A549 (cell line): ENCODE measurements at regions not wholly inside any gene's neighbourhood (a gene's known extent, or its start where the extent isn't known, plus 50 kb on each side); places are given as distances from the start of the nearest gene placed in this dataset.

Experiments
- ATAC-seq, 2 experiments: fragments of 200-7000 bp in 1 of 2; fragments of >200 bp in 1 of 2; cut with Nextera tagmentation in 1 of 2; cut with Tn5 transposase in 1 of 2; 3 replicates each; pipeline versions ENCODE4 v1.8.0 to v1.9.1; 2018 to 2020; ENCODE audit warnings: mild to moderate bottlenecking in 1 of 2, moderate library complexity in 1 of 2
- CTCF ChIA-PET: fragments of 300-600 bp; sonication (Branson Sonifier 250); formaldehyde crosslinking; extraction: SDS; loops from one replicate; lab custom pipeline; 2021; ENCODE audit warnings: antibody characterized with exemption, inconsistent platforms; lab: Yijun Ruan, JAX
- POLR2A ChIA-PET: fragments of 350-600 bp; formaldehyde crosslinking; extraction: SDS; loops from one replicate; lab custom pipeline; 2021; ENCODE audit warnings: antibody characterized with exemption, inconsistent platforms; lab: Yijun Ruan, JAX
- DNase-seq, 2 experiments: peaks; one replicate each; pipeline versions ENCODE4 v3.0.0 to v3.0.0-alpha.2; 2011 to 2016; ENCODE audit warnings: low read depth in 1 of 2, low spot score in 1 of 2
- FAIRE-seq: peaks from 2 replicates; lab custom pipeline; 2011; peaks lifted over from hg19 to GRCh38; lab: Jason Lieb, UNC
- H3K27ac ChIP-seq, 2 experiments: fragments of >200 bp; sonication (Bioruptor Twin); formaldehyde crosslinking; 3 replicates each; pipeline ENCODE4 v1.5.1; 2016 to 2017
- H3K4me1 ChIP-seq: fragments of >200 bp; sonication (Bioruptor Twin); formaldehyde crosslinking; 3 replicates; pipeline ENCODE4 v1.6.1; 2016
- H3K4me2 ChIP-seq: fragments of >200 bp; sonication (Bioruptor Twin); formaldehyde crosslinking; 3 replicates; pipeline ENCODE4 v1.6.1; 2016
- H3K4me3 ChIP-seq: fragments of >200 bp; sonication (Bioruptor Twin); formaldehyde crosslinking; 3 replicates; pipeline ENCODE4 v1.5.1; 2016
- H3K9me3 ChIP-seq: fragments of >200 bp; sonication (Bioruptor Twin); formaldehyde crosslinking; 3 replicates; pipeline ENCODE4 v1.6.1; 2016
- BHLHE40 ChIP-seq: IDR thresholded peaks from 2 replicates; pipeline ENCODE4 v1.6.1; 2012; ENCODE audit warnings: low read depth, low read length, inconsistent platforms
- CBX2 ChIP-seq: fragments of 200-600 bp; sonication (generic); IDR thresholded peaks from 2 replicates; pipeline ENCODE4 v1.6.1; 2016; ENCODE audit warnings: low read depth, mild to moderate bottlenecking, borderline replicate concordance
- CTCF ChIP-seq: fragments of >200 bp; sonication (Bioruptor Twin); formaldehyde crosslinking; IDR thresholded peaks from 3 replicates; pipeline ENCODE4 v1.5.1; 2016
- EHF ChIP-seq: fragments of 250-450 bp; sonication (Bioruptor Pico); IDR thresholded peaks from 2 replicates; pipeline ENCODE4 v1.5.0; 2020; ENCODE audit warnings: mild to moderate bottlenecking
- EHMT2 ChIP-seq: fragments of 200-600 bp; sonication (generic); IDR thresholded peaks from 2 replicates; pipeline ENCODE4 v1.6.1; 2016; ENCODE audit warnings: antibody characterized with exemption, low read depth, mild to moderate bottlenecking, moderate library complexity
- EP300 ChIP-seq, 2 experiments: fragments of >200 bp; sonication (Bioruptor Twin); formaldehyde crosslinking; IDR thresholded peaks; 2 replicates in 1 of 2; 3 replicates in 1 of 2; pipeline ENCODE4 v1.6.1; 2016 to 2017
- FOSL2 ChIP-seq, 2 experiments: fragments of 450-650 bp in 1 of 2; fragments of >200 bp in 1 of 2; sonication (Bioruptor Twin) in 1 of 2; formaldehyde crosslinking; IDR thresholded peaks; 2 replicates each; pipeline versions ENCODE4 v1.5.0 to v1.6.1; 2016 to 2020; ENCODE audit warnings: mild to moderate bottlenecking in 1 of 2, moderate library complexity in 1 of 2
- GATA3 ChIP-seq: IDR thresholded peaks from 2 replicates; pipeline ENCODE4 v1.6.1; 2012; ENCODE audit warnings: borderline replicate concordance
- HDAC2 ChIP-seq: fragments of 200-600 bp; sonication (generic); IDR thresholded peaks from 2 replicates; pipeline ENCODE4 v1.6.1; 2016
- HES2 ChIP-seq: fragments of >200 bp; sonication (Bioruptor Twin); formaldehyde crosslinking; IDR thresholded peaks from 2 replicates; pipeline ENCODE4 v1.6.1; 2016
- HMGXB4 ChIP-seq: fragments of 250-450 bp; sonication (Bioruptor Pico); IDR thresholded peaks from 2 replicates; pipeline ENCODE4 v1.5.0; 2021; ENCODE audit warnings: mild to moderate bottlenecking, moderate library complexity, borderline replicate concordance
- HOXB5 ChIP-seq: fragments of 250-450 bp; sonication (Bioruptor Pico); IDR thresholded peaks from 2 replicates; pipeline ENCODE4 v1.5.0; 2020; ENCODE audit warnings: mild to moderate bottlenecking, moderate library complexity
- JUN ChIP-seq, 2 experiments: fragments of >200 bp; sonication (Bioruptor Twin); formaldehyde crosslinking; IDR thresholded peaks; 2 replicates in 1 of 2; 3 replicates in 1 of 2; pipeline ENCODE4 v1.6.1; 2016 to 2017
- JUNB ChIP-seq: fragments of >200 bp; sonication (Bioruptor Twin); formaldehyde crosslinking; IDR thresholded peaks from 2 replicates; pipeline ENCODE4 v1.6.1; 2016
- KDM5A ChIP-seq: fragments of 200-600 bp; sonication (generic); IDR thresholded peaks from 2 replicates; pipeline ENCODE4 v1.6.1; 2016; ENCODE audit warnings: antibody characterized with exemption, mild to moderate bottlenecking
- MAFK ChIP-seq: fragments of 450-650 bp; IDR thresholded peaks from 2 replicates; pipeline ENCODE4 v1.6.1; 2014; ENCODE audit not compliant: partially characterized antibody
- NFE2L2 ChIP-seq: fragments of 150-350 bp; conservative IDR thresholded peaks from 2 replicates; pipeline ENCODE4 v1.6.1; 2014; ENCODE audit warnings: low read length
- NPAS2 ChIP-seq: fragments of 250-450 bp; sonication (Bioruptor Pico); IDR thresholded peaks from 2 replicates; pipeline ENCODE4 v1.8.0; 2022; ENCODE audit warnings: mild to moderate bottlenecking, moderate library complexity, borderline replicate concordance
- PHF8 ChIP-seq: fragments of 200-600 bp; sonication (generic); IDR thresholded peaks from 2 replicates; pipeline ENCODE4 v1.6.1; 2016; ENCODE audit warnings: low read depth, mild to moderate bottlenecking, antibody characterized with exemption, moderate library complexity, borderline replicate concordance
- RAD21 ChIP-seq, 2 experiments: fragments of >200 bp in 1 of 2; sonication (Bioruptor Twin) in 1 of 2; formaldehyde crosslinking in 1 of 2; IDR thresholded peaks in 1 of 2; conservative IDR thresholded peaks in 1 of 2; 2 replicates in 1 of 2; 3 replicates in 1 of 2; pipeline ENCODE4 v1.6.1; 2012 to 2018; ENCODE audit warnings: inconsistent platforms in 1 of 2
- RCOR1 ChIP-seq: fragments of 150-350 bp; IDR thresholded peaks from 2 replicates; pipeline ENCODE4 v1.6.1; 2014; ENCODE audit warnings: antibody characterized with exemption, low read length, low read depth
- TFCP2L1 ChIP-seq: fragments of 250-450 bp; sonication (Bioruptor Pico); IDR thresholded peaks from 2 replicates; pipeline ENCODE4 v1.5.0; 2021; ENCODE audit warnings: mild to moderate bottlenecking
- TP53 ChIP-seq: fragments of 250-450 bp; sonication (Bioruptor Pico); IDR thresholded peaks from 2 replicates; pipeline ENCODE4 v1.5.0; 2021; ENCODE audit warnings: mild to moderate bottlenecking, moderate library complexity
- WGBS: methylation state at CpG from one replicate; pipeline ENCODE4 v1.1.6; 2017; ENCODE audit errors: missing lambda C conversion rate; 5-methylcytosine and 5-hydroxymethylcytosine counted together
- TF ChIP-seq, protein P1 (sequence below): IDR thresholded peaks from 2 replicates; pipeline ENCODE4 v1.6.1; 2012
- TF ChIP-seq, protein P2 (sequence below): fragments of 450-650 bp; IDR thresholded peaks from 2 replicates; pipeline ENCODE4 v1.6.1; 2014; ENCODE audit warnings: antibody characterized with exemption
- TF ChIP-seq, protein P3 (sequence below): IDR thresholded peaks from 2 replicates; pipeline ENCODE4 v1.6.1; 2012

DNA sequence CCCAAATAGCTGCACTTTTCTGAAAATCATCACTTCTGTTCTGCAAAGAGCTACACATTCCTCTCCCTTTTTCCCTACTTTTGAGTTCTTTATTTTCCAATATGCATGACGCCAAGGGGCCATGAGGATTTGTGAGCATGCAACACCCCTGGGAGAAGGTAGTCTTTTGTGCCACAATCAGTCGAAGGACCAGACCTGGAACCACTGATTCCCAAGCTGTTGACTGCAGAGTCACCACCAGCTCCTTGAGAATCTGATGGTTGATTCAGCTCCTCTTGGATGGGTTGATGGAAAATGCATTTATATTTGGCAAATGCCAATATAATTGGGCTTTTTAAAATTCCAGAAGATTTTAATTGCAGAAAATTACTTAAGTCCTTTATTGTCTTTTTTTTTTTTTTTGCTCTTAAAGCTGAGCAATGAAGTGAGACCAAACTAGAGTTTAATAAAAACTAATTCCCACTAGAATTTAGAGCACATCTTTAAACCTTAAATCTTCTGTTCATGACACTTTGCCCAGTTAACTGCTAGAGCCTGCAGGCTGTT is 554.1 kb downstream of the TNS3 start:
- Histone ChIP-seq H3K9me3 (no peaks in the 10 kb centered on the region), H3K27ac (no peak overlapping the region), H3K4me2 (no peak overlapping the region), H3K4me3 (no peak overlapping the region), H3K4me1 (no peaks in the 10 kb centered on the region)
- POLR2A ChIA-PET = no interaction called here
- DNase-seq (no peak), ATAC-seq (no peak), FAIRE-seq (no peak)
- CTCF ChIA-PET = interaction anchor here (0.7 kb wide), 1 partner anchor 354 kb away, joined by 3 read pairs; no protein-coding TSS in a partner anchor
- WGBS = 42% methylated on average over 2 of the region's 2 CpGs
- no peak for TF ChIP-seq EHF
- TF ChIP-seq TFCP2L1 (CRISPR knock-in tag) = no peak
- TF ChIP-seq MAFK = no peak
- no peak for TF ChIP-seq RAD21 (conservative IDR thresholded peaks at IDR 0.05 in 1 of 2, IDR thresholded peaks at IDR 0.05 in 1 of 2)
- TF ChIP-seq PHF8 = no peak
- TF ChIP-seq JUNB = no peak
- no peak for TF ChIP-seq NFE2L2
- TF ChIP-seq CBX2 = no peak
- no peak for TF ChIP-seq HMGXB4 (CRISPR knock-in tag)
- no peak for TF ChIP-seq EP300 (IDR thresholded peaks at IDR 0.05)
- TF ChIP-seq TP53 = no peak
- TF ChIP-seq NPAS2 (CRISPR knock-in tag) = no peak

GRCh38 chr7:47026780-47027361 is 555.0 kb downstream of the TNS3 start:
- ChIA-PET CTCF (interaction anchor here (2.1 kb wide), 1 partner anchor 11 kb away, joined by 6 read pairs; no protein-coding TSS in a partner anchor), POLR2A (no interaction called here)
- DNase-seq (no peak), FAIRE-seq (no peak), ATAC-seq (no peak)
- H3K4me2 ChIP-seq = no peak overlapping the region
- TF ChIP-seq CTCF (no peak), CBX2 (no peak), HMGXB4 (CRISPR knock-in tag) (no peak), RCOR1 (no peak), KDM5A (no peak), TFCP2L1 (CRISPR knock-in tag) (no peak), EHMT2 (no peak), JUN (IDR thresholded peaks at IDR 0.05) (no peak), EP300 (IDR thresholded peaks at IDR 0.05) (no peak), HES2 (no peak), NPAS2 (CRISPR knock-in tag) (no peak), HDAC2 (no peak), EHF (no peak), FOSL2 (IDR thresholded peaks at IDR 0.05) (no peak), FOSL2 (CRISPR knock-in tag; IDR thresholded peaks at IDR 0.05) (no peak), HOXB5 (no peak), GATA3 (no peak), BHLHE40 (no peak)
- TF ChIP-seq, protein P1, sequence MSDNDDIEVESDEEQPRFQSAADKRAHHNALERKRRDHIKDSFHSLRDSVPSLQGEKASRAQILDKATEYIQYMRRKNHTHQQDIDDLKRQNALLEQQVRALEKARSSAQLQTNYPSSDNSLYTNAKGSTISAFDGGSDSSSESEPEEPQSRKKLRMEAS = no peak
- TF ChIP-seq, protein P2, sequence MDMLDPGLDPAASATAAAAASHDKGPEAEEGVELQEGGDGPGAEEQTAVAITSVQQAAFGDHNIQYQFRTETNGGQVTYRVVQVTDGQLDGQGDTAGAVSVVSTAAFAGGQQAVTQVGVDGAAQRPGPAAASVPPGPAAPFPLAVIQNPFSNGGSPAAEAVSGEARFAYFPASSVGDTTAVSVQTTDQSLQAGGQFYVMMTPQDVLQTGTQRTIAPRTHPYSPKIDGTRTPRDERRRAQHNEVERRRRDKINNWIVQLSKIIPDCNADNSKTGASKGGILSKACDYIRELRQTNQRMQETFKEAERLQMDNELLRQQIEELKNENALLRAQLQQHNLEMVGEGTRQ = no peak
- TF ChIP-seq, protein P3, sequence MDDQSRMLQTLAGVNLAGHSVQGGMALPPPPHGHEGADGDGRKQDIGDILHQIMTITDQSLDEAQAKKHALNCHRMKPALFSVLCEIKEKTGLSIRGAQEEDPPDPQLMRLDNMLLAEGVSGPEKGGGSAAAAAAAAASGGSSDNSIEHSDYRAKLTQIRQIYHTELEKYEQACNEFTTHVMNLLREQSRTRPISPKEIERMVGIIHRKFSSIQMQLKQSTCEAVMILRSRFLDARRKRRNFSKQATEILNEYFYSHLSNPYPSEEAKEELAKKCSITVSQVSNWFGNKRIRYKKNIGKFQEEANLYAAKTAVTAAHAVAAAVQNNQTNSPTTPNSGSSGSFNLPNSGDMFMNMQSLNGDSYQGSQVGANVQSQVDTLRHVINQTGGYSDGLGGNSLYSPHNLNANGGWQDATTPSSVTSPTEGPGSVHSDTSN = no peak
- no peaks in the 10 kb centered on the region for H3K4me1 ChIP-seq
- H3K9me3 ChIP-seq = no peaks in the 10 kb centered on the region
- H3K27ac ChIP-seq = no peak overlapping the region
- H3K4me3 ChIP-seq = no peak overlapping the region
- 26% methylated on average over 5 of the region's 5 CpGs for WGBS
